Omental fat pad (tissue), 3 donors: ENCODE measurements at regions not wholly inside any gene's neighbourhood (a gene's known extent, or its start where the extent isn't known, plus 50 kb on each side); places are given as distances from the start of the nearest gene placed in this dataset.

Experiments
- ATAC-seq: fragments of 150-250 bp; one replicate; pipeline ENCODE4 v1.9.1; 2016; ENCODE audit warnings: mild to moderate bottlenecking, moderate library complexity; ENCODE audit not compliant: low FRiP score
- DNase-seq: peaks from one replicate; pipeline ENCODE4 v3.0.0-alpha.2; 2019; ENCODE audit warnings: low spot score
- TF ChIP-seq, protein P1 (sequence below), 3 donors: fragments of 450-650 bp; IDR thresholded peaks; one replicate each; pipeline ENCODE4 v1.5.1; 2016 to 2017; ENCODE audit warnings: antibody characterized with exemption in 3 of 3, mild to moderate bottlenecking in 3 of 3, moderate library complexity in 2 of 3

DNA sequence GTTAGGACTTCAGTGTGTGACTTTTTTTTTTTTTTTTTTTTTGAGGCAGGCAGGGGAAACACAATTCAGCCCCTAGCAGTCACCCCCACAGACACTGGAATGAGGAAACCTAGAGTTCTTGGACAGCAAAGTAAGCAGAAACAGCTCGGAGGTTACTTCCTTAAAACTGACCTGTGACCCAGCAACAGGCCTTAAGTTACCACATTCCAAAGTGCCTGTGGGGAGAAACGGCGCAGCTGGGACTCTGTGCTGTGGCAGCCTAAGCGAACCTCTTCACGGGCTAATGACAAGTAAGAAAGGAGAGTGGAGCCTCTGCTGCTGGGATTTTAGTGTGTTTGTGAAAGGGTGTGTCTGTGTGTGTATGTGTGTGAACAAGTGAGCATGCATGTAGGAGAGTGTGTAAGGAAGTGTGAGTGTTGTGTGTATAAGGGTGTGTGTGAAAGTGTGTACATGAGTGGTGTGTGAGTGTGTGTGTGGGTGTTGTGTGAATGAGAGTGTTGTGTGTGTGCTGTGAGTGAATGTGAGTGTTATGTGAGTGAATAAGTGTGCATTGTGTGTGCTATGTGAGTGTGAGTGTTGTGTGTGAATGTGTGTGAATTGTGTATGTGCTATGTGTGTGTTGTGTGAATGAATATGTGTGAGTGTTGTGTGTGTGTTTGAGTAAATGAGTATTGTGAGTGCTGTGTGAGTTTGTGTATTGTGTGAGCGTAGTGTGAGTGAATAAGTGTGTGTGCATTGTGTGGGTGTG, 180.8 kb downstream of the BRINP2 start:
- ATAC-seq (no peak), DNase-seq (no peak)
- TF ChIP-seq, protein P1, sequence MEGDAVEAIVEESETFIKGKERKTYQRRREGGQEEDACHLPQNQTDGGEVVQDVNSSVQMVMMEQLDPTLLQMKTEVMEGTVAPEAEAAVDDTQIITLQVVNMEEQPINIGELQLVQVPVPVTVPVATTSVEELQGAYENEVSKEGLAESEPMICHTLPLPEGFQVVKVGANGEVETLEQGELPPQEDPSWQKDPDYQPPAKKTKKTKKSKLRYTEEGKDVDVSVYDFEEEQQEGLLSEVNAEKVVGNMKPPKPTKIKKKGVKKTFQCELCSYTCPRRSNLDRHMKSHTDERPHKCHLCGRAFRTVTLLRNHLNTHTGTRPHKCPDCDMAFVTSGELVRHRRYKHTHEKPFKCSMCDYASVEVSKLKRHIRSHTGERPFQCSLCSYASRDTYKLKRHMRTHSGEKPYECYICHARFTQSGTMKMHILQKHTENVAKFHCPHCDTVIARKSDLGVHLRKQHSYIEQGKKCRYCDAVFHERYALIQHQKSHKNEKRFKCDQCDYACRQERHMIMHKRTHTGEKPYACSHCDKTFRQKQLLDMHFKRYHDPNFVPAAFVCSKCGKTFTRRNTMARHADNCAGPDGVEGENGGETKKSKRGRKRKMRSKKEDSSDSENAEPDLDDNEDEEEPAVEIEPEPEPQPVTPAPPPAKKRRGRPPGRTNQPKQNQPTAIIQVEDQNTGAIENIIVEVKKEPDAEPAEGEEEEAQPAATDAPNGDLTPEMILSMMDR (IDR thresholded peaks at IDR 0.05) = no peak

DNA sequence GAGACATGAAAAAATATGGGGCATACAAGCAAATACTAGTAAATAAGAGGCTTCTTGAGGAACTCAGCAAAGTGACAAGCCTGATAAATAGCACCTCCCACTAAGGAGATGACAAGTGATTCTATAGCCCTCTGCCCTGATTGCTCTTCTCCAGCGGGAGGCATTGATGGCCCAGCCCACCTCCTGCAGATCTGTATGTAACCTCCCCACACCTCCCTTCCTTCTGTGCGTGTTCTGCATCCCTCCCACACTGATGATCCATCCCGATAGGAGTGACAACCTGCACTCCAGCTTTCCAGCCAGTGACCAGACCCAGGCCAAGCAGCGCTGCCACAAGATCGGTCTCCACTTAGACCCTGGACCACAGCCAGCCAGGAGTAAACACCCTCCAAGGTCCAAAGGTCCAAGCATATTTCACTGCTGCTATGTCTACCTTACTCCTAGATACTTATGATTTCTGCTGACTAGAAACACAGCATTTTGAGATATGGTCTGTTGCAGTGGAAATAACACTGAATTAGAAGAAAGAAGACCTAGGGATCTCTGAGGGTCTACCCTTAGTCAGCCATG, 176.1 kb downstream of the BRINP2 start:
- DNase-seq = no peak
- TF ChIP-seq, protein P1 (IDR thresholded peaks at IDR 0.05) = no peak
- ATAC-seq = no peak

- DNase-seq (no peak), ATAC-seq (no peak)
- TF ChIP-seq, protein P1 (IDR thresholded peaks at IDR 0.05) = no peak
Observed at GRCh38 chr1:177343445-177343844, 172.7 kb downstream of the BRINP2 start.

- DNase-seq (no peak), ATAC-seq (no peak)
- TF ChIP-seq, protein P1 (IDR thresholded peaks at IDR 0.05) = no peak
Observed at GRCh38 chr1:177341773-177342172, 171.0 kb downstream of the BRINP2 start.

DNA sequence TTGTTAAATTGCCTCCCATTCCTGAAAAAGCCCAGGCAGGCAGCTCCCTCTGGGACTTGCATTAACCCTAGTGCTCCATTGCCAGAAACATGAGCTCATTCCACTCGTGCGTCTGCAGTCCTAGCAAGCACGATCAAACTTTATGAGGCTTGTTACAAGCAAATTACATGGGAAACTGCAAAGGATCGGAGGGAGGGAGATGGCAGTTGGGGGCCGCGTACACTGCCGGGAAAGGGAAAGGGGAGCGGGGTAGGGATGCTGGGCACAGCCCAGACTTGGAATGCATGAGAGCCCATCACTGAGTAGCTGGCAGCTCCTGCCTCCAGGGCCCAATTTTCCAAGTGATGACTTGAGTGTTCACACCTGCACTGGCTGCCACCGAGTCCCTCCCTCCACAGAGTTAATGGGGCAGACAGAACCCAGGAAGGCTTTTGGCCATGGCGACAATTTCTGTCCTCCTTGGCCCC, 169.9 kb downstream of the BRINP2 start:
- ATAC-seq (no peak), DNase-seq (no peak)
- TF ChIP-seq, protein P1 (IDR thresholded peaks at IDR 0.05) = no peak

GRCh38 chr1:177338376-177338775, 167.6 kb downstream of the BRINP2 start:
- TF ChIP-seq, protein P1 (IDR thresholded peaks at IDR 0.05) = no peak
- DNase-seq (no peak), ATAC-seq (no peak)

DNA sequence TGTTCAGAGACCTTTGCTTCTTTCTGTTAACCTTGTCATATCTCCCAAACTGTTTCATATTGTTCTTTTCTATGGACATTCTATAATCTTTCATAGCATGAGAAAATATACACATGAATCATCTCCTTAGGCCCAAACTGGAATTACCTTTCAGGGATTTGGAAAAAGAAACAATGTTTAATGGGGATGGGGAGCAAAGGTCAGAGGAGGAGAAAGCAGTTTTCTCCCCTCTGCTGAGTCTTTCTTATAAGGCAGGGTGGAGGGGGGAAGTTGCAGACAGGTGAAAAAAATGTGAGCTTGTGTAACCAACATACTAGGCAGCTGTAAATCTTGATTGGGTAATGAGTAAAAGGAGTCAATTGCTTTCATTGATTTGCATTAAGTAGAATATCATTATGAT, 164.1 kb downstream of the BRINP2 start:
- TF ChIP-seq, protein P1 (IDR thresholded peaks at IDR 0.05) = no peak
- no peak for DNase-seq
- no peak for ATAC-seq
